OCI-LY7 (cell line): ENCODE measurements at regions not wholly inside any gene's neighbourhood (a gene's known extent, or its start where the extent isn't known, plus 50 kb on each side); places are given as distances from the start of the nearest gene placed in this dataset.

Source experiments
- EZH2phosphoT487 ChIP-seq: fragments of 200-600 bp; sonication (generic); IDR thresholded peaks from 2 replicates; pipeline ENCODE4 v1.6.1; 2018; ENCODE audit warnings: low read depth, borderline replicate concordance, mild to moderate bottlenecking, mixed run types, antibody characterized with exemption, low read length, moderate library complexity, mixed read lengths
- TF ChIP-seq, protein P1 (sequence below): fragments of 200-600 bp; sonication (generic); conservative IDR thresholded peaks from 2 replicates; pipeline ENCODE4 v1.5.1; 2014; ENCODE audit warnings: mild to moderate bottlenecking, antibody characterized with exemption, low read length, moderate library complexity, mixed read lengths

DNA sequence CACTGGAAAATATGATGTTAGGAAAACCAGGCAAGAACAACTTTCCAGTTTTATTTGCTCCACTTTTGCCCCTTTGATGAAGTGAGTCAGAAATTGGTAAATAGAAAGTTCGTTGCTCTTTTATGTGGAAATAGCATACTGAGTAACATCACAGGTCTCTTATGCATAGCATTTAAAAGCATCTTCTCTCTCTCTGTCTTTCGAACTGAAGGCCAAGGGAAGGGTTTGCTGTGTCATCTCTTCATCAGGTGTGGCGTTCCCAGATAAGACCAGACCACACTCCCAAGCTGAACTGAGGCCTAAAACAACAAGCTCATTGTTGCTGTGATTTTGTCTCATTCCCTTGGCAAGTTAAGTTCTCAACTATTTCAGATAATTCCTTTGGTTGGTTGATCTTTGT, 131.8 kb upstream of the GRB10 start:
- TF ChIP-seq, protein P1, sequence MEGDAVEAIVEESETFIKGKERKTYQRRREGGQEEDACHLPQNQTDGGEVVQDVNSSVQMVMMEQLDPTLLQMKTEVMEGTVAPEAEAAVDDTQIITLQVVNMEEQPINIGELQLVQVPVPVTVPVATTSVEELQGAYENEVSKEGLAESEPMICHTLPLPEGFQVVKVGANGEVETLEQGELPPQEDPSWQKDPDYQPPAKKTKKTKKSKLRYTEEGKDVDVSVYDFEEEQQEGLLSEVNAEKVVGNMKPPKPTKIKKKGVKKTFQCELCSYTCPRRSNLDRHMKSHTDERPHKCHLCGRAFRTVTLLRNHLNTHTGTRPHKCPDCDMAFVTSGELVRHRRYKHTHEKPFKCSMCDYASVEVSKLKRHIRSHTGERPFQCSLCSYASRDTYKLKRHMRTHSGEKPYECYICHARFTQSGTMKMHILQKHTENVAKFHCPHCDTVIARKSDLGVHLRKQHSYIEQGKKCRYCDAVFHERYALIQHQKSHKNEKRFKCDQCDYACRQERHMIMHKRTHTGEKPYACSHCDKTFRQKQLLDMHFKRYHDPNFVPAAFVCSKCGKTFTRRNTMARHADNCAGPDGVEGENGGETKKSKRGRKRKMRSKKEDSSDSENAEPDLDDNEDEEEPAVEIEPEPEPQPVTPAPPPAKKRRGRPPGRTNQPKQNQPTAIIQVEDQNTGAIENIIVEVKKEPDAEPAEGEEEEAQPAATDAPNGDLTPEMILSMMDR, result no peak
- no peak for TF ChIP-seq EZH2phosphoT487
